ENCODE measurements at regions not wholly inside any gene's neighbourhood (a gene's known extent, or its start where the extent isn't known, plus 50 kb on each side); places are given as distances from the start of the nearest gene placed in this dataset.
A peak's percentile ranks its signal among the peaks of the same experiment; 100 is the strongest.

DNA sequence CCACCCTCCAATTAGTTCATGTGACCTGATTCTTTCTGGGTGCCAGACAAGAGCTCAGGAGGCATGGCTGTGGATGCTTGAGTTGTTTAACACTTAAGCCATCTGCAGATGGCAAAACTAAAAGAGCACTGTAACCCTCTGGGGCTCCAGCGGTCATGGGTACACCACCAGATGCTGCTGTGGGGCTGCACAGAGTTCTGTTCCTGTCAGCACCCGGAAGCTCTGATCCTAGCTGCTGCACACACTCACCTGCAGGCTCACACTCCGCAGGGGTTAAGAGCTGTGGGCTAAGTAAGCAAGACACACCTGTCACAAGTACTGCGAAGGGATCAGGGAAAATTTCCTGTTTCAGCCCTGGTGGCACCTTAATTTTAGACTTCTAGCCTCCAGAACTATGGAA lies 307.8 kb downstream of the C11orf87 start:
- in situ Hi-C loops (cut with MboI; ENCODE audit: low pct_unique_long_range_greater_than_20kb, low sequenced_read_pairs, unreplicated experiment), result no loop called here
- DNase-seq (ENCODE audit: low spot score), result no peak
- TF ChIP-seq, protein P1, sequence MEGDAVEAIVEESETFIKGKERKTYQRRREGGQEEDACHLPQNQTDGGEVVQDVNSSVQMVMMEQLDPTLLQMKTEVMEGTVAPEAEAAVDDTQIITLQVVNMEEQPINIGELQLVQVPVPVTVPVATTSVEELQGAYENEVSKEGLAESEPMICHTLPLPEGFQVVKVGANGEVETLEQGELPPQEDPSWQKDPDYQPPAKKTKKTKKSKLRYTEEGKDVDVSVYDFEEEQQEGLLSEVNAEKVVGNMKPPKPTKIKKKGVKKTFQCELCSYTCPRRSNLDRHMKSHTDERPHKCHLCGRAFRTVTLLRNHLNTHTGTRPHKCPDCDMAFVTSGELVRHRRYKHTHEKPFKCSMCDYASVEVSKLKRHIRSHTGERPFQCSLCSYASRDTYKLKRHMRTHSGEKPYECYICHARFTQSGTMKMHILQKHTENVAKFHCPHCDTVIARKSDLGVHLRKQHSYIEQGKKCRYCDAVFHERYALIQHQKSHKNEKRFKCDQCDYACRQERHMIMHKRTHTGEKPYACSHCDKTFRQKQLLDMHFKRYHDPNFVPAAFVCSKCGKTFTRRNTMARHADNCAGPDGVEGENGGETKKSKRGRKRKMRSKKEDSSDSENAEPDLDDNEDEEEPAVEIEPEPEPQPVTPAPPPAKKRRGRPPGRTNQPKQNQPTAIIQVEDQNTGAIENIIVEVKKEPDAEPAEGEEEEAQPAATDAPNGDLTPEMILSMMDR (IDR thresholded peaks at IDR 0.05; ENCODE audit: extremely low read depth, insufficient read depth, missing control alignments), result peak; percentile 10

DNA sequence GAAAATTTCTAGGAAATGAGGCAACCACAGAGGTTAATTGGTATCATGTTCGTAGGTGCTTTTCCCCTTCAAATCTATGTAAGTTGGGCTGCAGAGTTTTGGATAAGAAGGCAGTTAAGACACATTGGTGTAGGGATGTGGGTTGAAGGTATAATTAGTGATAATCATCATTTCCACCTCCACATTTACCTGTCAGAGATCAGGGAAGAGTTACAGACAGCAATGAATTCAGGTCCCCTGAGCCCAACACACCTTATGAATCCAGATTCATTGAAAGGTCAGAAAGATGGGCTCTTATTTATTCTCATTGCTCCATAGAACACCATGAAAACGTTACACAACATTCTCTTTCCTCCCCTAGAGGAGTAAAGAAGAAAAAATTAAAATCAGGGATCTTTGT lies 308.7 kb downstream of the C11orf87 start:
- TF ChIP-seq, protein P1 (IDR thresholded peaks at IDR 0.05; ENCODE audit: extremely low read depth, insufficient read depth, missing control alignments), result no peak
- DNase-seq (ENCODE audit: low spot score), result no peak
- in situ Hi-C loops (cut with MboI; ENCODE audit: low pct_unique_long_range_greater_than_20kb, low sequenced_read_pairs, unreplicated experiment), result no loop called here

DNA sequence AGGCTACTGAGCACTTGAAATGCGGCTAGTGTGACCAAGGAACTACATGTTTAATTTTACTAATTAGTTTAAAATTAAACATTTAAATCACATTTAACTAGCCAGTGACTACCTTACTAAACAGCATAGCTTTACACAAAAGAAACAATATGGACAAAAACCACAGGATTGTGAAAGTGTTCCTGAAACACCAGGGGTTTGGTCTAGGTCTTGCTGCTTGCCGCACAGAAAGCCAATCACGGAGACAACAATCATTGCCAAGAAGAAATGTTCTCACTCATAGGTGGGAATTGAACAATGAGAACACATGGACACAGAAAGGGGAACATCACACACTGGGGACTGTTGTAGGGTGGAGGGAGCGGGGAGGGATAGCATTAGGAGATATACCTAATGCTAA lies 309.5 kb downstream of the C11orf87 start:
- DNase-seq (ENCODE audit: low spot score), result no peak
- in situ Hi-C loops (cut with MboI; ENCODE audit: low pct_unique_long_range_greater_than_20kb, low sequenced_read_pairs, unreplicated experiment), result no loop called here
- TF ChIP-seq, protein P1 (IDR thresholded peaks at IDR 0.05; ENCODE audit: extremely low read depth, insufficient read depth, missing control alignments), result no peak

DNA sequence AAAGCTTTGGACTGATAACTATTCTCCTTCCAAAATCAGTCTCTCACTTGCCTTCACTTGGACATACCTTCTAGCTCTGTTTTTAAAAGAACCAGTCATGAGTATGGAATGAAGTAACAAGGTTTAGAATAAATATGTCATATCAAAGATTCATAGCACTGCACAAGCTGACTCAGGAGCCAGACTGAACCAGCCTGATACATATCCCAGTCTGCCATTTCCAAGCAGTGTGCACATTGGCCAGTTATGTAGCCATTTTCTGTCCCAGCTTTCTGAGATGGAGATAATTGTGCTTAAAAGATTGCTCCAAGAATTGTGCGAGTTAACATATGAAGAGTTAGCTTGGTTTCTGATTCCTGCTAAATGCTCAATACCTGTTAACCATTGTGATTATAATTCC lies 311.3 kb downstream of the C11orf87 start:
- in situ Hi-C loops (cut with MboI; ENCODE audit: low pct_unique_long_range_greater_than_20kb, low sequenced_read_pairs, unreplicated experiment), result no loop called here
- TF ChIP-seq, protein P1 (IDR thresholded peaks at IDR 0.05; ENCODE audit: extremely low read depth, insufficient read depth, missing control alignments), result no peak
- no peak for DNase-seq (ENCODE audit: low spot score)

DNA sequence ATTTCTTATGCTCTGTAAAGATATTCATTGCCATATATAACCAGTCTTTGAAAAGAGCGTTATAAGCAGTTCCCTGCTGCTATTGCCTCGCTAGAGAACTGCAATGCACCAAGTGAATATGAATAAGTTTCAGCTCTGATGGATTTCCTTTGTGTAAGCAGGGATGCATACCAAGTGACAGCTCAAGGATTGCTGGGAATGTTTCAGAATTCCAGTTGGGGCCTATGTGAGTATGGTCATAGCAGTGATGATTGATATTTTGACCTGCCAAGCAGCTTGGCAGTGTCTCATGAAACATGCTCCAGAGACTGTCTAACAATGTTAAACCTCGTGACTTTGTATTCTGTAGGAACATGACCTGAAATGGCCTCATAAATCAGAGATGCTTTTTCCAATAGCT lies 312.6 kb downstream of the C11orf87 start:
- no peak for DNase-seq (ENCODE audit: low spot score)
- in situ Hi-C loops (cut with MboI; ENCODE audit: low pct_unique_long_range_greater_than_20kb, low sequenced_read_pairs, unreplicated experiment), result no loop called here
- TF ChIP-seq, protein P1 (IDR thresholded peaks at IDR 0.05; ENCODE audit: extremely low read depth, insufficient read depth, missing control alignments), result no peak

DNA sequence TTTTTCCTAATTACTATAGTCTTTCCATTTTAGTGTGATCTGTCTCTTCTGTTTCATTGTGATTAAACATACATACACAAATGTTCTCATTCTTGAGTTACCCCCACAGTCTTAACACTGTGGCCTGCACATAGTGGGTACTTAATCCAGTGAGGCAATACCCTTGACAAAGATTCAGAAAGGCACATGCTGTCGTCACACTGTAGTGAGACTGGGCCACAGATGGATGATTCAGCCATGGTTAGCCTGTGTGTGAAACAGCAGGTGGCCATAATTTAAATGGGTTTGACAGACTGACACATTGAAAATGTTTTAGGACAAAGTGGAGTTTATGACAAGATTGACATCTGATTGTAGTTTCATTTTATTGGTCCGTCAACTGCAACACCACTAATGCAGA lies 313.1 kb downstream of the C11orf87 start:
- DNase-seq (ENCODE audit: low spot score), result no peak
- in situ Hi-C loops (cut with MboI; ENCODE audit: low pct_unique_long_range_greater_than_20kb, low sequenced_read_pairs, unreplicated experiment), result no loop called here

More for the DNA sequence above, 313.1 kb downstream of the C11orf87 start:
- TF ChIP-seq, protein P1 (IDR thresholded peaks at IDR 0.05; ENCODE audit: extremely low read depth, insufficient read depth, missing control alignments), result no peak

Data from GM13977 (cell line).